Endodermal cell (in vitro differentiated cells): ENCODE measurements at regions not wholly inside any gene's neighbourhood (a gene's known extent, or its start where the extent isn't known, plus 50 kb on each side); places are given as distances from the start of the nearest gene placed in this dataset.

Experiments
- DNase-seq: peaks from one replicate; pipeline ENCODE4 v3.0.0-alpha.2; 2017
- H3K27ac ChIP-seq: 2 replicates; pipeline ENCODE4 v1.5.1; 2013; ENCODE audit warnings: mild to moderate bottlenecking, low read depth, low read length, moderate library complexity
- H3K27me3 ChIP-seq: 2 replicates; pipeline ENCODE4 v1.6.1; 2013; ENCODE audit warnings: mild to moderate bottlenecking, low read length, moderate library complexity; ENCODE audit not compliant: insufficient read depth, control insufficient read depth, poor library complexity, severe bottlenecking
- H3K36me3 ChIP-seq: 2 replicates; pipeline ENCODE4 v1.7.0; 2013; ENCODE audit warnings: mild to moderate bottlenecking, low read length, moderate library complexity; ENCODE audit not compliant: control insufficient read depth, insufficient read depth
- H3K4me1 ChIP-seq: one replicate; pipeline ENCODE4 v1.7.0; 2013; ENCODE audit warnings: low read length; ENCODE audit not compliant: control insufficient read depth, insufficient read depth
- H3K4me3 ChIP-seq: 2 replicates; pipeline ENCODE4 v1.5.1; 2013; ENCODE audit warnings: mild to moderate bottlenecking, low read length, moderate library complexity
- H3K9ac ChIP-seq: 2 replicates; pipeline ENCODE4 v1.6.1; 2013; ENCODE audit warnings: mild to moderate bottlenecking, low read length, moderate library complexity; ENCODE audit not compliant: poor library complexity, severe bottlenecking; ENCODE audit errors: extremely low read depth
- H3K9me3 ChIP-seq: 2 replicates; pipeline ENCODE4 v1.6.1; 2013; ENCODE audit warnings: mild to moderate bottlenecking, low read length, moderate library complexity; ENCODE audit not compliant: control insufficient read depth
- H3K27ac Mint-ChIP-seq: 2 replicates; pipeline ENCODE4 v1.8.0; 2020; ENCODE audit warnings: mixed read lengths
- H3K27me3 Mint-ChIP-seq: 2 replicates; pipeline ENCODE4 v1.8.0; 2021; ENCODE audit warnings: mild to moderate bottlenecking, mixed read lengths; ENCODE audit not compliant: insufficient read depth
- H3K36me3 Mint-ChIP-seq: 2 replicates; pipeline ENCODE4 v1.8.0; 2020; ENCODE audit warnings: low read depth, mixed read lengths
- H3K4me1 Mint-ChIP-seq: 2 replicates; pipeline ENCODE4 v1.8.0; 2020; ENCODE audit warnings: mixed read lengths
- H3K4me3 Mint-ChIP-seq: 2 replicates; pipeline ENCODE4 v1.8.0; 2020; ENCODE audit warnings: mild to moderate bottlenecking, moderate library complexity, mixed read lengths
- H3K9me3 Mint-ChIP-seq: 2 replicates; pipeline ENCODE4 v1.8.0; 2020; ENCODE audit warnings: mild to moderate bottlenecking, mixed read lengths
- WGBS, 2 experiments: methylation state at CpG; one replicate each; pipeline versions ENCODE4 v1.1.5 to v1.1.7; 2013; ENCODE audit warnings: missing lambda C conversion rate in 2 of 2, mixed read lengths in 1 of 2; ENCODE audit not compliant: insufficient coverage in 1 of 2, insufficient read length in 1 of 2; 5-methylcytosine and 5-hydroxymethylcytosine counted together
- TF ChIP-seq, protein P1 (sequence below): fragments of 200-600 bp; sonication (generic); conservative IDR thresholded peaks from 2 replicates; pipeline ENCODE4 v1.5.0; 2021; ENCODE audit warnings: antibody characterized with exemption, mild to moderate bottlenecking

- Histone ChIP-seq H3K4me3 (no peak overlapping the region), H3K27me3 (no peaks in the 10 kb centered on the region), H3K36me3 (no peaks in the 10 kb centered on the region), H3K9me3 (no peaks in the 10 kb centered on the region), H3K4me1 (no peaks in the 10 kb centered on the region), H3K9ac (no peak overlapping the region), H3K27ac (no peak overlapping the region)
- Mint-ChIP-seq H3K9me3 (no peaks in the 10 kb centered on the region), H3K4me3 (no peak overlapping the region), H3K27ac (no peak overlapping the region), H3K36me3 (no peaks in the 10 kb centered on the region), H3K4me1 (peaks cover 25% of the 10 kb centered on the region), H3K27me3 (peaks cover 4% of the 10 kb centered on the region)
- TF ChIP-seq, protein P1, sequence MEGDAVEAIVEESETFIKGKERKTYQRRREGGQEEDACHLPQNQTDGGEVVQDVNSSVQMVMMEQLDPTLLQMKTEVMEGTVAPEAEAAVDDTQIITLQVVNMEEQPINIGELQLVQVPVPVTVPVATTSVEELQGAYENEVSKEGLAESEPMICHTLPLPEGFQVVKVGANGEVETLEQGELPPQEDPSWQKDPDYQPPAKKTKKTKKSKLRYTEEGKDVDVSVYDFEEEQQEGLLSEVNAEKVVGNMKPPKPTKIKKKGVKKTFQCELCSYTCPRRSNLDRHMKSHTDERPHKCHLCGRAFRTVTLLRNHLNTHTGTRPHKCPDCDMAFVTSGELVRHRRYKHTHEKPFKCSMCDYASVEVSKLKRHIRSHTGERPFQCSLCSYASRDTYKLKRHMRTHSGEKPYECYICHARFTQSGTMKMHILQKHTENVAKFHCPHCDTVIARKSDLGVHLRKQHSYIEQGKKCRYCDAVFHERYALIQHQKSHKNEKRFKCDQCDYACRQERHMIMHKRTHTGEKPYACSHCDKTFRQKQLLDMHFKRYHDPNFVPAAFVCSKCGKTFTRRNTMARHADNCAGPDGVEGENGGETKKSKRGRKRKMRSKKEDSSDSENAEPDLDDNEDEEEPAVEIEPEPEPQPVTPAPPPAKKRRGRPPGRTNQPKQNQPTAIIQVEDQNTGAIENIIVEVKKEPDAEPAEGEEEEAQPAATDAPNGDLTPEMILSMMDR, result no peak
- DNase-seq, result no peak
- 66 to 76% methylated on average over 10 to 17 of the region's 17 CpGs for WGBS, 2 experiments
Observed at GRCh38 chr1:228900099-228900885, 165.0 kb downstream of the RHOU start.

DNA sequence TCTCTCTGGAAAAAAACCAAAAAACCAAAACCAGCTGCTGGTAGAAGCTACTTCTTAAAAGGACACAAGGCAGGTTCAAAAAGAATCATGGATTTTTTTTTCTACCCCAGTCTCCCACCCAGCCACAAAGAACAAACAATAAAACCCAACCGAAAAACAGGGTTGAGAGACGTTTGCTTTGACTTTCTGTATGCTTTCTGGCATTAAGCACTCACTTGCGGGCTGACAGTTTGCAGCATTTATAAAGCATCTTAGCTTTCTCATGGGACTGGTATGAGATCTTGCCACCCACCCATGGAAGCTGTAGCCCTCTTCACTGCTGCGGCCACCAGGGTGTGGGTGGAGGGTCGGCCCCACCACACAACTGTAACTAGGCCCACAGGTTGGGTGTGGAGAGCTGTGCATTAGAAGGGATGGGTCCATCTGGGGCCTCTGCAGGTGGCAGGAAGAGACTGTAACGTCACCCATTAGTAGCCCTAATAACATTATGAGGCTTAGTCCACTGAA lies 165.7 kb downstream of the RHOU start:
- Histone ChIP-seq H3K4me3 (no peak overlapping the region), H3K9me3 (no peaks in the 10 kb centered on the region), H3K36me3 (no peaks in the 10 kb centered on the region), H3K9ac (no peak overlapping the region), H3K4me1 (no peaks in the 10 kb centered on the region), H3K27me3 (no peaks in the 10 kb centered on the region), H3K27ac (no peak overlapping the region)
- no peak overlapping the region for H3K4me3 Mint-ChIP-seq
- TF ChIP-seq, protein P1, result no peak
- no peak for DNase-seq
- H3K27me3 Mint-ChIP-seq, result peaks cover 4% of the 10 kb centered on the region
- no peaks in the 10 kb centered on the region for H3K36me3 Mint-ChIP-seq
- H3K27ac Mint-ChIP-seq, result no peak overlapping the region
- 69 to 85% methylated on average over 3 to 6 of the region's 6 CpGs for WGBS, 2 experiments
- peaks cover 25% of the 10 kb centered on the region for H3K4me1 Mint-ChIP-seq
- no peaks in the 10 kb centered on the region for H3K9me3 Mint-ChIP-seq

DNA sequence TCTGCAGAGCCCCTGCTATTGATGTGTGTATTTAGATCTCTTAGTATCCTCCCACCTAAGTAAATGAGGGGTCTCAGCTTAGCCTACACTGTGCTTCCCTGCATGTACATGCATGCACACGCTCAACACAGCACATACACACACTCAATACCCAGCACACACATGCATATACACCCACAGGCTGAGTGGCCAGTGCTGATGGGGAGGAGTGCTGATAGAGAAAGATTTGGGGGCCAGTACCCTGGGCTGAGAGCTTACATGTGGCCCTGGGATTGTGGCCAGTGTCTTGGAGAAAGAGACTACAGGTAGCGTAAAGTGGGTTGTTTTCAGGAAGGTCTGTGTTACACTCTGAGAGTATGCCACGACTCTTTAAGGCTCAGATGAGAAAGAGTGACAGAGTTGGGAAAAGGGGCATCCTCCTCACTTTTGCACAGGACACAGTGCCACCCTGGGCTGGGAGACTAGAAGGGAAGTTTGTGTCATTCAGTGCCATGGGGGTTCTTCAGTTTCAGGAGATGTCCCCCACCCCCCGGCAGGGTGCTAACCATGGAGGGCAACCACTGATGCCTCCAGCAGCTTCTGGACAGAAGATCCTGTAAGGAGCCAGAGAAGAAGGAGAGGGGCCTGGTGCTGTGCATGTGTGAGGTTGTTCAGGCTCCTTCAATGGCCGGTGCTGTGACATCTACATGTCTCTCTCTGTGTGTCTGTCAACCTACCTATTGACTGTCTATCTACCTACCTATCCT lies 166.8 kb downstream of the RHOU start:
- Mint-ChIP-seq H3K4me1 (peaks cover 25% of the 10 kb centered on the region), H3K27ac (no peak overlapping the region), H3K27me3 (peaks cover 4% of the 10 kb centered on the region), H3K4me3 (no peak overlapping the region), H3K36me3 (no peaks in the 10 kb centered on the region), H3K9me3 (no peaks in the 10 kb centered on the region)
- Histone ChIP-seq H3K9ac (no peak overlapping the region), H3K9me3 (no peaks in the 10 kb centered on the region), H3K27ac (no peak overlapping the region), H3K4me1 (no peaks in the 10 kb centered on the region), H3K4me3 (no peak overlapping the region), H3K36me3 (no peaks in the 10 kb centered on the region), H3K27me3 (no peaks in the 10 kb centered on the region)
- 95 to 96% methylated on average over 3 to 5 of the region's 5 CpGs for WGBS, 2 experiments
- TF ChIP-seq, protein P1, result no peak
- no peak for DNase-seq
